ENCODE measurements at regions not wholly inside any gene's neighbourhood (a gene's known extent, or its start where the extent isn't known, plus 50 kb on each side); places are given as distances from the start of the nearest gene placed in this dataset.

GRCh38 chr7:9407816-9408215 lies 974.4 kb downstream of the NXPH1 start:
- TF ChIP-seq POLR2AphosphoS5 (IDR thresholded peaks at IDR 0.05) (no peak), POLR2A (IDR thresholded peaks at IDR 0.05) (no peak)
- TF ChIP-seq, protein P1, sequence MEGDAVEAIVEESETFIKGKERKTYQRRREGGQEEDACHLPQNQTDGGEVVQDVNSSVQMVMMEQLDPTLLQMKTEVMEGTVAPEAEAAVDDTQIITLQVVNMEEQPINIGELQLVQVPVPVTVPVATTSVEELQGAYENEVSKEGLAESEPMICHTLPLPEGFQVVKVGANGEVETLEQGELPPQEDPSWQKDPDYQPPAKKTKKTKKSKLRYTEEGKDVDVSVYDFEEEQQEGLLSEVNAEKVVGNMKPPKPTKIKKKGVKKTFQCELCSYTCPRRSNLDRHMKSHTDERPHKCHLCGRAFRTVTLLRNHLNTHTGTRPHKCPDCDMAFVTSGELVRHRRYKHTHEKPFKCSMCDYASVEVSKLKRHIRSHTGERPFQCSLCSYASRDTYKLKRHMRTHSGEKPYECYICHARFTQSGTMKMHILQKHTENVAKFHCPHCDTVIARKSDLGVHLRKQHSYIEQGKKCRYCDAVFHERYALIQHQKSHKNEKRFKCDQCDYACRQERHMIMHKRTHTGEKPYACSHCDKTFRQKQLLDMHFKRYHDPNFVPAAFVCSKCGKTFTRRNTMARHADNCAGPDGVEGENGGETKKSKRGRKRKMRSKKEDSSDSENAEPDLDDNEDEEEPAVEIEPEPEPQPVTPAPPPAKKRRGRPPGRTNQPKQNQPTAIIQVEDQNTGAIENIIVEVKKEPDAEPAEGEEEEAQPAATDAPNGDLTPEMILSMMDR (IDR thresholded peaks at IDR 0.05) = no peak
